ENCODE measurements at regions not wholly inside any gene's neighbourhood (a gene's known extent, or its start where the extent isn't known, plus 50 kb on each side); places are given as distances from the start of the nearest gene placed in this dataset.

DNA sequence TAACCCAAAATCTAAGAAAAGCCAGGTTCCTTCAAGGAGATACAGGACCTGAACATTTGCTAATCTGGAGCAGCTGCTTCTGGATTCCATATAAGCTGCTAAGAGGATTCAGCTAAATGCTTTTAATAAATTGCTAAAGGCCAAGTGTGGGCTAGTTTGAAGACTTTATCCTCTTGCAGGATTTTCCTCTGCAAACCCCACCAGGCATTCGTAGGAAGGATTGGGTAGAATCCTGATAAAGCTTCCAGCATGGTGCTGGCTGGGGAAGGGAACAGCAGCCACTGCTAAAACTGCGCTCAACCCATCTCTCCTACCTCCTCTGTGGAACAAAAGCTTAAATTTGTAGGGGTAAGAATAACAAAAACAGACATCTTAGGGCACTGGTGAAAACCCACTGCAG lies 61.3 kb upstream of the TAB3 start:
- TF ChIP-seq, protein P1, sequence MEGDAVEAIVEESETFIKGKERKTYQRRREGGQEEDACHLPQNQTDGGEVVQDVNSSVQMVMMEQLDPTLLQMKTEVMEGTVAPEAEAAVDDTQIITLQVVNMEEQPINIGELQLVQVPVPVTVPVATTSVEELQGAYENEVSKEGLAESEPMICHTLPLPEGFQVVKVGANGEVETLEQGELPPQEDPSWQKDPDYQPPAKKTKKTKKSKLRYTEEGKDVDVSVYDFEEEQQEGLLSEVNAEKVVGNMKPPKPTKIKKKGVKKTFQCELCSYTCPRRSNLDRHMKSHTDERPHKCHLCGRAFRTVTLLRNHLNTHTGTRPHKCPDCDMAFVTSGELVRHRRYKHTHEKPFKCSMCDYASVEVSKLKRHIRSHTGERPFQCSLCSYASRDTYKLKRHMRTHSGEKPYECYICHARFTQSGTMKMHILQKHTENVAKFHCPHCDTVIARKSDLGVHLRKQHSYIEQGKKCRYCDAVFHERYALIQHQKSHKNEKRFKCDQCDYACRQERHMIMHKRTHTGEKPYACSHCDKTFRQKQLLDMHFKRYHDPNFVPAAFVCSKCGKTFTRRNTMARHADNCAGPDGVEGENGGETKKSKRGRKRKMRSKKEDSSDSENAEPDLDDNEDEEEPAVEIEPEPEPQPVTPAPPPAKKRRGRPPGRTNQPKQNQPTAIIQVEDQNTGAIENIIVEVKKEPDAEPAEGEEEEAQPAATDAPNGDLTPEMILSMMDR (IDR thresholded peaks at IDR 0.05) = no peak
- no peak for TF ChIP-seq POLR2A (IDR thresholded peaks at IDR 0.05)
- no peak for TF ChIP-seq POLR2AphosphoS5 (IDR thresholded peaks at IDR 0.05)
- TF ChIP-seq EP300 (IDR thresholded peaks at IDR 0.05) = no peak
